Esophagus mucosa (tissue), 1 donor: ENCODE measurements at regions not wholly inside any gene's neighbourhood (a gene's known extent, or its start where the extent isn't known, plus 50 kb on each side); places are given as distances from the start of the nearest gene placed in this dataset.
"Not testable (repeated sequence)": the region's sequence is repeated elsewhere in the genome, so short reads cannot be mapped to it uniquely, and the experiment has no call there.

Source experiments
- ATAC-seq: fragments of 200-7000 bp; cut with Tn5 transposase; one replicate; pipeline ENCODE4 v1.9.1; 2020
- donor health status: DM: yes; HTN: yes; CAD: no.

GRCh38 chr1:18561967-18562366 lies 68.7 kb upstream of the PAX7 start:
- ATAC-seq = no peak

GRCh38 chr1:18564676-18565075 lies 66.0 kb upstream of the PAX7 start:
- ATAC-seq = no peak

- ATAC-seq = no peak
These were observed 65.3 kb upstream of the PAX7 start for GRCh38 chr1:18565321-18565720.

- ATAC-seq = no peak
These were observed 62.2 kb upstream of the PAX7 start for GRCh38 chr1:18568489-18568888.

- ATAC-seq = no peak
These were observed 61.4 kb upstream of the PAX7 start for GRCh38 chr1:18569251-18569650.

- ATAC-seq = no peak
These were observed 60.7 kb upstream of the PAX7 start for GRCh38 chr1:18569811-18570545.

GRCh38 chr1:18571275-18571674 lies 59.4 kb upstream of the PAX7 start:
- no peak for ATAC-seq

- no peak for ATAC-seq
These were observed 58.4 kb upstream of the PAX7 start for GRCh38 chr1:18572022-18572880.

GRCh38 chr1:18573170-18573569 lies 57.5 kb upstream of the PAX7 start:
- ATAC-seq = no peak

GRCh38 chr1:18574754-18575153 lies 55.9 kb upstream of the PAX7 start:
- no peak for ATAC-seq

GRCh38 chr1:18575620-18576019 lies 55.0 kb upstream of the PAX7 start:
- no peak for ATAC-seq

- no peak for ATAC-seq
These were observed 52.4 kb upstream of the PAX7 start for GRCh38 chr1:18578271-18578670.

- ATAC-seq = not testable (repeated sequence)
These were observed 51.4 kb upstream of the PAX7 start for GRCh38 chr1:18579267-18579666.

GRCh38 chr1:18580047-18580446 lies 50.6 kb upstream of the PAX7 start:
- ATAC-seq = no peak

GRCh38 chr1:18580691-18581419 lies 49.8 kb upstream of the PAX7 start:
- peak; percentile 9 for ATAC-seq
